Neural progenitor cell (in vitro differentiated cells): ENCODE measurements at regions not wholly inside any gene's neighbourhood (a gene's known extent, or its start where the extent isn't known, plus 50 kb on each side); places are given as distances from the start of the nearest gene placed in this dataset.

Source experiments
- CTCF ChIP-seq: fragments of 200-600 bp; sonication (generic); IDR thresholded peaks from 2 replicates; pipeline ENCODE4 v1.5.1; 2017; ENCODE audit warnings: antibody characterized with exemption, mild to moderate bottlenecking
- EZH2 ChIP-seq: fragments of 200-600 bp; sonication (generic); IDR thresholded peaks from 2 replicates; pipeline ENCODE4 v1.6.1; 2017; ENCODE audit warnings: antibody characterized with exemption, mild to moderate bottlenecking, moderate library complexity

GRCh38 chr20:63076421-63076820 lies 69.7 kb upstream of the BHLHE23 start:
- TF ChIP-seq CTCF (no peak), EZH2 (no peak)
